Stomach (tissue), 8 donors: ENCODE measurements at regions not wholly inside any gene's neighbourhood (a gene's known extent, or its start where the extent isn't known, plus 50 kb on each side); places are given as distances from the start of the nearest gene placed in this dataset.

Experiments
- DNase-seq, 2 donors: peaks; one replicate each; pipeline versions ENCODE4 v3.0.0 to v3.0.0-alpha.2; 2013 to 2019
- H3K27ac ChIP-seq, 5 donors: fragments of 200-600 bp in 4 of 5; sonication (generic) in 4 of 5; one replicate each; pipeline ENCODE4 v1.5.1; 2013 to 2019; ENCODE audit warnings: mild to moderate bottlenecking in 1 of 5, moderate library complexity in 1 of 5
- H3K27me3 ChIP-seq, 3 donors: fragments of 200-600 bp; sonication (generic); one replicate each; pipeline ENCODE4 v1.5.1; 2017 to 2019; ENCODE audit warnings: mixed run types in 1 of 3
- H3K36me3 ChIP-seq, 4 donors: fragments of 200-600 bp; sonication (generic); 1 replicate in 3 of 4; 2 replicates in 1 of 4; pipeline ENCODE4 v1.5.1; 2016 to 2019
- H3K4me1 ChIP-seq, 4 donors: fragments of 200-600 bp; sonication (generic); one replicate each; pipeline ENCODE4 v1.5.1; 2016 to 2019
- H3K4me3 ChIP-seq, 4 donors: fragments of 200-600 bp; sonication (generic) in 3 of 4; one replicate each; pipeline ENCODE4 v1.5.1; 2016 to 2019; ENCODE audit warnings: mild to moderate bottlenecking in 1 of 4
- H3K9me3 ChIP-seq, 4 donors: fragments of 200-600 bp; sonication (generic); one replicate each; pipeline ENCODE4 v1.5.1; 2016 to 2019
- CTCF ChIP-seq, 7 experiments: fragments of 450-650 bp in 4 of 7; fragments of 200-600 bp in 3 of 7; sonication (generic) in 3 of 7; IDR thresholded peaks; one replicate each; pipeline ENCODE4 v1.5.1; 2016 to 2019; ENCODE audit warnings: antibody characterized with exemption in 7 of 7, control low read depth in 2 of 7, mild to moderate bottlenecking in 1 of 7
- EP300 ChIP-seq: sonication (generic); formaldehyde crosslinking; IDR thresholded peaks from one replicate; pipeline ENCODE4 v1.6.1; 2017; ENCODE audit warnings: antibody characterized with exemption
- POLR2A ChIP-seq, 4 donors: fragments of 450-650 bp; IDR thresholded peaks; one replicate each; pipeline ENCODE4 v1.6.1; 2016; ENCODE audit warnings: antibody characterized with exemption in 4 of 4, control low read depth in 2 of 4, mild to moderate bottlenecking in 1 of 4, moderate library complexity in 1 of 4
- POLR2AphosphoS5 ChIP-seq, 3 donors: sonication (generic); formaldehyde crosslinking; IDR thresholded peaks; one replicate each; pipeline ENCODE4 v1.6.1; 2016; ENCODE audit warnings: antibody characterized with exemption in 3 of 3
- WGBS, 5 donors: extraction: QIAGEN DNeasy Blood & Tissue Kit in 3 of 5; methylation state at CpG; one replicate each; pipeline versions ENCODE4 v1.1.5 to v1.1.7; 2013 to 2018; 5-methylcytosine and 5-hydroxymethylcytosine counted together
- intact Hi-C: fragments of 100-400 bp; cut with DNase I; formaldehyde crosslinking; loops from one replicate; pipeline ENCODE4 v1.15.1; 2023; ENCODE audit warnings: low total_unique reads
- donor health status: healthy with polysubstance abuse.
- donor health status: Bipolar disorder and iron deficiency.
- donor health status: healthy.

GRCh38 chr1:98482611-98483010 lies 178.9 kb upstream of the SNX7 start:
- H3K36me3 ChIP-seq: no peaks in the 10 kb centered on the region
- no peak overlapping the region for H3K4me3 ChIP-seq
- H3K27ac ChIP-seq: no peak overlapping the region
- TF ChIP-seq CTCF (IDR thresholded peaks at IDR 0.05) (no peak), EP300 (no peak), POLR2AphosphoS5 (IDR thresholded peaks at IDR 0.05) (no peak), POLR2A (IDR thresholded peaks at IDR 0.05) (no peak)
- no peaks in the 10 kb centered on the region for H3K27me3 ChIP-seq
- 82 to 93% (median 87%) methylated on average over 3 of the region's 3 CpGs for WGBS, 5 donors
- no peak for DNase-seq
- no peaks in the 10 kb centered on the region for H3K9me3 ChIP-seq
- intact Hi-C loops: no loop called here
- no peaks in the 10 kb centered on the region for H3K4me1 ChIP-seq

GRCh38 chr1:98480271-98480670 lies 181.2 kb upstream of the SNX7 start:
- WGBS, 5 donors: 57 to 70% (median 60%) methylated on average over 2 of the region's 2 CpGs
- Histone ChIP-seq H3K27ac (no peak overlapping the region), H3K4me3 (no peak overlapping the region), H3K4me1 (no peaks in the 10 kb centered on the region), H3K9me3 (no peaks in the 10 kb centered on the region), H3K36me3 (no peaks in the 10 kb centered on the region), H3K27me3 (no peaks in the 10 kb centered on the region)
- TF ChIP-seq EP300 (no peak), CTCF (IDR thresholded peaks at IDR 0.05) (no peak), POLR2A (IDR thresholded peaks at IDR 0.05) (no peak), POLR2AphosphoS5 (IDR thresholded peaks at IDR 0.05) (no peak)
- intact Hi-C loops: no loop called here
- DNase-seq: no peak

- Histone ChIP-seq H3K4me1 (no peaks in the 10 kb centered on the region), H3K27ac (no peak overlapping the region), H3K9me3 (no peaks in the 10 kb centered on the region), H3K4me3 (no peak overlapping the region), H3K36me3 (no peaks in the 10 kb centered on the region), H3K27me3 (no peaks in the 10 kb centered on the region)
- intact Hi-C loops: no loop called here
- TF ChIP-seq EP300: no peak
- peak in 1 of 2 donors; percentile 8 for DNase-seq
- WGBS, 5 donors: 70 to 82% (median 76%) methylated on average over 3 of the region's 3 CpGs
Observed at GRCh38 chr1:98478121-98478520, 183.4 kb upstream of the SNX7 start.

- no peaks in the 10 kb centered on the region for H3K27me3 ChIP-seq
- no peak overlapping the region for H3K27ac ChIP-seq
- intact Hi-C loops: no loop called here
- no peaks in the 10 kb centered on the region for H3K36me3 ChIP-seq
- no peak for DNase-seq
- TF ChIP-seq POLR2AphosphoS5 (IDR thresholded peaks at IDR 0.05) (no peak), EP300 (no peak), POLR2A (IDR thresholded peaks at IDR 0.05) (no peak)
- H3K4me3 ChIP-seq: no peak overlapping the region
- 64 to 85% (median 75%) methylated on average over 2 of the region's 2 CpGs for WGBS, 5 donors
- no peaks in the 10 kb centered on the region for H3K9me3 ChIP-seq
- H3K4me1 ChIP-seq: peaks cover 0 to 2% (median 0%) of the 10 kb centered on the region in 4 donors
Observed at GRCh38 chr1:98472878-98473277, 188.6 kb upstream of the SNX7 start.

GRCh38 chr1:98471633-98472032 lies 189.9 kb upstream of the SNX7 start:
- Histone ChIP-seq H3K27me3 (no peaks in the 10 kb centered on the region), H3K4me3 (no peak overlapping the region), H3K36me3 (no peaks in the 10 kb centered on the region), H3K4me1 (peaks cover 0 to 7% (median 0%) of the 10 kb centered on the region in 4 donors), H3K9me3 (no peaks in the 10 kb centered on the region), H3K27ac (no peak overlapping the region)
- no peak for DNase-seq
- TF ChIP-seq POLR2AphosphoS5 (IDR thresholded peaks at IDR 0.05) (no peak), POLR2A (IDR thresholded peaks at IDR 0.05) (no peak), EP300 (no peak), CTCF (IDR thresholded peaks at IDR 0.05) (no peak)
- intact Hi-C loops: no loop called here
- WGBS, 5 donors: 62 to 72% (median 71%) methylated on average over 4 of the region's 4 CpGs
